Caco-2 (cell line): ENCODE measurements at regions not wholly inside any gene's neighbourhood (a gene's known extent, or its start where the extent isn't known, plus 50 kb on each side); places are given as distances from the start of the nearest gene placed in this dataset.
"Not testable (repeated sequence)": the region's sequence is repeated elsewhere in the genome, so short reads cannot be mapped to it uniquely, and the experiment has no call there.

Source experiments
- BruUV-seq: library from RNA; stranded (reverse); fragments of 400-500 nt; replicated peaks from 2 replicates; lab custom pipeline; 2021; lab: Mats Ljungman, UMichigan
- CTCF ChIA-PET: fragments of 300-600 bp; sonication (Branson Sonifier 250); formaldehyde crosslinking; loops from one replicate; lab custom pipeline; 2022; ENCODE audit warnings: antibody characterized with exemption; lab: Charles Lee
- POLR2A ChIA-PET: fragments of 300-600 bp; sonication (Branson Sonifier 250); formaldehyde crosslinking; loops from one replicate; lab custom pipeline; 2022; ENCODE audit warnings: antibody characterized with exemption; lab: Charles Lee
- DNase-seq, 2 experiments: peaks; one replicate each; pipeline versions ENCODE4 v3.0.0 to v3.0.0-alpha.2; 2020 to 2022
- H3K27me3 ChIP-seq: replicated peaks from 2 replicates; pipeline ENCODE4 v1.6.0; 2011; ENCODE audit warnings: low read length; ENCODE audit not compliant: control insufficient read depth, insufficient read depth
- H3K36me3 ChIP-seq: 2 replicates; pipeline ENCODE4 v1.5.1; 2011; ENCODE audit warnings: low read length; ENCODE audit not compliant: control insufficient read depth, insufficient read depth
- H3K4me1 ChIP-seq: fragments of 250-450 bp; sonication (Bioruptor Pico); 2 replicates; pipeline ENCODE4 v1.5.1; 2020; ENCODE audit warnings: mild to moderate bottlenecking
- H3K4me3 ChIP-seq: 2 replicates; pipeline ENCODE4 v1.5.1; 2011; ENCODE audit warnings: low read depth, mild to moderate bottlenecking, control low read depth, low read length
- H3K9me3 ChIP-seq: fragments of 250-450 bp; sonication (Bioruptor Pico); 2 replicates; pipeline ENCODE4 v1.5.1; 2020; ENCODE audit warnings: mild to moderate bottlenecking, moderate library complexity
- H3K27ac Mint-ChIP-seq: one replicate; pipeline ENCODE4 v1.8.0; 2022; ENCODE audit warnings: mixed read lengths; ENCODE audit not compliant: unreplicated experiment
- H3K27me3 Mint-ChIP-seq: one replicate; pipeline ENCODE4 v1.8.0; 2022; ENCODE audit warnings: mixed read lengths; ENCODE audit not compliant: insufficient read depth, unreplicated experiment
- H3K36me3 Mint-ChIP-seq: one replicate; pipeline ENCODE4 v1.8.0; 2022; ENCODE audit warnings: mild to moderate bottlenecking, mixed read lengths; ENCODE audit not compliant: insufficient read depth, unreplicated experiment
- H3K4me1 Mint-ChIP-seq: one replicate; pipeline ENCODE4 v1.8.0; 2022; ENCODE audit warnings: low read depth, mixed read lengths; ENCODE audit not compliant: unreplicated experiment
- H3K4me3 Mint-ChIP-seq: one replicate; pipeline ENCODE4 v1.8.0; 2022; ENCODE audit warnings: mild to moderate bottlenecking, moderate library complexity, mixed read lengths; ENCODE audit not compliant: unreplicated experiment
- H3K9me3 Mint-ChIP-seq: one replicate; pipeline ENCODE4 v1.8.0; 2022; ENCODE audit warnings: mixed read lengths; ENCODE audit not compliant: unreplicated experiment
- intact Hi-C: fragments of 100-400 bp; cut with micrococcal nuclease; formaldehyde crosslinking; loops from one replicate; pipeline ENCODE4 v1.10.0; 2022; ENCODE audit not compliant: unreplicated experiment
- TF ChIP-seq, protein P1 (sequence below), 2 experiments: fragments of 200-600 bp in 1 of 2; IDR thresholded peaks; 1 replicate in 1 of 2; 2 replicates in 1 of 2; pipeline versions ENCODE4 v1.5.1 to v1.8.0; 2011 to 2022; ENCODE audit warnings: antibody characterized with exemption in 1 of 2, control low read depth in 1 of 2, inconsistent platforms in 1 of 2, low read depth in 1 of 2, low read length in 1 of 2, mild to moderate bottlenecking in 1 of 2, moderate library complexity in 1 of 2; ENCODE audit not compliant: insufficient read depth in 1 of 2, severe bottlenecking in 1 of 2, unreplicated experiment in 1 of 2

DNA sequence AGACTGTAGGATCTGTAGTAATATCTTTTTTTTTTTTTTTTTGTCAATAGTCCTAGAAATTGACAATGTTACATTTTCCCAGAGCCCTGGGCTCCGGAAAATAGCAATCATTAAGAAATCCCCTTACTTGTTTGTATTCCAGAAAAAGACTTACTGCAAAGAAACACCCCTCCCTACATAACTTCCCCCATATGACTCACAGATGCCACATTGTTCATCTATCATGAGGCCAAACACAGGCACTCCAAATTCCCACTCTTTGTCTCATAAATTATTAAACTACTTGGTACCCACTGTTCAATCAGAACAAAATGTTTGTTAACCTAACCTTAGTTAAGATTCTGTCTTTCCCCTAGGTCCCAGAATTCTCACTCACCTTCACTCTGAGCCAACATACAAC lies 53.5 kb downstream of the TEX51 start:
- Mint-ChIP-seq H3K4me3 (no peak overlapping the region), H3K9me3 (no peaks in the 10 kb centered on the region), H3K27ac (no peak overlapping the region), H3K36me3 (no peaks in the 10 kb centered on the region), H3K27me3 (no peaks in the 10 kb centered on the region), H3K4me1 (peaks cover 7% of the 10 kb centered on the region)
- TF ChIP-seq, protein P1, sequence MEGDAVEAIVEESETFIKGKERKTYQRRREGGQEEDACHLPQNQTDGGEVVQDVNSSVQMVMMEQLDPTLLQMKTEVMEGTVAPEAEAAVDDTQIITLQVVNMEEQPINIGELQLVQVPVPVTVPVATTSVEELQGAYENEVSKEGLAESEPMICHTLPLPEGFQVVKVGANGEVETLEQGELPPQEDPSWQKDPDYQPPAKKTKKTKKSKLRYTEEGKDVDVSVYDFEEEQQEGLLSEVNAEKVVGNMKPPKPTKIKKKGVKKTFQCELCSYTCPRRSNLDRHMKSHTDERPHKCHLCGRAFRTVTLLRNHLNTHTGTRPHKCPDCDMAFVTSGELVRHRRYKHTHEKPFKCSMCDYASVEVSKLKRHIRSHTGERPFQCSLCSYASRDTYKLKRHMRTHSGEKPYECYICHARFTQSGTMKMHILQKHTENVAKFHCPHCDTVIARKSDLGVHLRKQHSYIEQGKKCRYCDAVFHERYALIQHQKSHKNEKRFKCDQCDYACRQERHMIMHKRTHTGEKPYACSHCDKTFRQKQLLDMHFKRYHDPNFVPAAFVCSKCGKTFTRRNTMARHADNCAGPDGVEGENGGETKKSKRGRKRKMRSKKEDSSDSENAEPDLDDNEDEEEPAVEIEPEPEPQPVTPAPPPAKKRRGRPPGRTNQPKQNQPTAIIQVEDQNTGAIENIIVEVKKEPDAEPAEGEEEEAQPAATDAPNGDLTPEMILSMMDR (IDR thresholded peaks at IDR 0.05; ENCODE audit: insufficient read depth in 1 of 2, low read depth in 1 of 2, low read length in 1 of 2, severe bottlenecking in 1 of 2, unreplicated experiment in 1 of 2), result no peak
- no peak overlapping the region for H3K4me3 ChIP-seq
- H3K4me1 ChIP-seq, result peaks cover 7% of the 10 kb centered on the region
- BruUV-seq, result no TSS peak
- H3K36me3 ChIP-seq, result no peaks in the 10 kb centered on the region
- 0 out of 2 replicates have a peak, but pooled peaks cover 11% of the 10 kb centered on the region for H3K9me3 ChIP-seq
- POLR2A ChIA-PET, result no interaction called here
- intact Hi-C loops, result no loop called here
- DNase-seq, result no peak
- no peaks in the 10 kb centered on the region for H3K27me3 ChIP-seq
- CTCF ChIA-PET, result no interaction called here

DNA sequence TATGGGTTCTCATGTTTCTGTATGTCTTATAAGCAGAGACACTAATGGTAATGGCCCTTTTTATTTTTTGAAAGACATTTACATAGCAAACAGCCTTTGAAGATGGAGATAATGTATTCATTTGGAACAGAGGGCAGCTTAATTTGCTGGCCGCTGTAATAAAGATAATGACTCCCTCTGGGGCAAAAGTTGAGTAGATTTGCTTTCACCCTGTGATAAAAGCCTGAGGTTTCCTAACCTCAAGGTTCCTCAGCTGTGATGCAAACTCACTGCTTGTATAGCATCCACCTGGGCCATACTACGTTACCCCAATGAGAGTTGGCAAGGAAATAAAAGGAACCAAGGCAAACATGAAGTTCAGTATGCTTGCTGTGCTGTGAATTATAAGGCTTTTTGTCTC lies 54.8 kb downstream of the TEX51 start:
- Mint-ChIP-seq H3K27me3 (no peaks in the 10 kb centered on the region), H3K27ac (no peak overlapping the region), H3K9me3 (no peaks in the 10 kb centered on the region), H3K4me3 (no peak overlapping the region), H3K36me3 (no peaks in the 10 kb centered on the region), H3K4me1 (peaks cover 7% of the 10 kb centered on the region)
- Histone ChIP-seq H3K4me3 (no peak overlapping the region), H3K4me1 (no peaks in the 10 kb centered on the region), H3K9me3 (0 out of 2 replicates have a peak, but pooled peaks cover 7% of the 10 kb centered on the region), H3K36me3 (no peaks in the 10 kb centered on the region), H3K27me3 (no peaks in the 10 kb centered on the region)
- ChIA-PET CTCF (no interaction called here), POLR2A (no interaction called here)
- DNase-seq, result no peak
- BruUV-seq, result no TSS peak
- TF ChIP-seq, protein P1 (IDR thresholded peaks at IDR 0.05; ENCODE audit: insufficient read depth in 1 of 2, low read depth in 1 of 2, low read length in 1 of 2, severe bottlenecking in 1 of 2, unreplicated experiment in 1 of 2), result no peak
- intact Hi-C loops, result no loop called here

DNA sequence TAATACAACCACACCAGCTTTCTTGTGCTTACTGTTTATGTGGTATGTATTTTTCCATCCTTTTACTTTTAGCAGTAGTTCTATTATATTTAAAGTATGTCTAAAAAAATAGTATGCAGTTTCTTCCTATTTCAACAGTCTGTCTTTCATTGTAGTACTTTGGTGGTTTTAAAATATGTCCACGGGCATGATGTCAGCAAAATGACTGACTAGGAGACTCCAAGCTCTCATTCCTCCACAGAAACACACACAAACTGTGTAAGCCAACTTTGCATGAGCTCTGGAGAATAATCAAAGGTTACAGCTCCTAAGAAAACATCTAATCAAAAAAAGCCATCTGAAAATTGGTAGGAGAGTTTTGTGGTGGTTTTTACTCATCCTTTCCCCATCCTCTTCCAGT lies 56.1 kb downstream of the TEX51 start:
- Histone ChIP-seq H3K4me1 (no peaks in the 10 kb centered on the region), H3K27me3 (no peaks in the 10 kb centered on the region), H3K4me3 (no peak overlapping the region), H3K36me3 (no peaks in the 10 kb centered on the region), H3K9me3 (peaks cover 12% of the 10 kb centered on the region; the same call in 1 of the 2 replicates)
- H3K27me3 Mint-ChIP-seq, result no peaks in the 10 kb centered on the region
- CTCF ChIA-PET, result no interaction called here
- H3K9me3 Mint-ChIP-seq, result no peaks in the 10 kb centered on the region
- H3K4me1 Mint-ChIP-seq, result peaks cover 7% of the 10 kb centered on the region
- DNase-seq, result no peak
- POLR2A ChIA-PET, result no interaction called here
- intact Hi-C loops, result no loop called here
- H3K36me3 Mint-ChIP-seq, result no peaks in the 10 kb centered on the region
- TF ChIP-seq, protein P1 (IDR thresholded peaks at IDR 0.05; ENCODE audit: insufficient read depth in 1 of 2, low read depth in 1 of 2, low read length in 1 of 2, severe bottlenecking in 1 of 2, unreplicated experiment in 1 of 2), result no peak
- H3K4me3 Mint-ChIP-seq, result no peak overlapping the region
- no peak overlapping the region for H3K27ac Mint-ChIP-seq
- no TSS peak for BruUV-seq

DNA sequence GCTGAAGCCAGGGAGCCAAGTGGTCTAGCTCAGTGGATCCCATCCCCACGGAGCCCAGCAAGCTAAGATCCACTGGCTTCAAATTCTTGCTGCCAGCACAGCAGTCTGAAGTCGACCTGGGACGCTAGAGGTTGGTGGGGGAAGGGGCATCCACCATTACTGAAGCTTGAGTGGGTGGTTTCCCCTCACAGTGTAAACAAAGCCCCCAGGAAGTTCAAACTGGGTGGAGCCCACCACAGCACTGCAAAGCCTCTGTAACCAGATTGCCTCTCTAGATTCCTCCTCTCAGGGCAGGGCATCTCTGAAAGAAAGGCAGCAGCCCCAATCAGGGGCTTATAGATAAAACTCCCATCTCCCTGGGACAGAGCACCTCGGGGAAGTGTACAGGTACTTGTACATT lies 58.1 kb downstream of the TEX51 start:
- CTCF ChIA-PET, intact Hi-C loops: not testable (repeated sequence)

More for the DNA sequence above, 58.1 kb downstream of the TEX51 start:
- H3K36me3 ChIP-seq, BruUV-seq, H3K27me3 ChIP-seq, H3K36me3 Mint-ChIP-seq, H3K27me3 Mint-ChIP-seq, H3K4me1 ChIP-seq, H3K4me3 ChIP-seq, POLR2A ChIA-PET, DNase-seq, H3K27ac Mint-ChIP-seq, H3K9me3 ChIP-seq, H3K4me3 Mint-ChIP-seq, H3K4me1 Mint-ChIP-seq: not testable (repeated sequence)
- H3K9me3 Mint-ChIP-seq, result peaks cover 16% of the 10 kb centered on the region
